ENCODE measurements at regions not wholly inside any gene's neighbourhood (a gene's known extent, or its start where the extent isn't known, plus 50 kb on each side); places are given as distances from the start of the nearest gene placed in this dataset.

DNA sequence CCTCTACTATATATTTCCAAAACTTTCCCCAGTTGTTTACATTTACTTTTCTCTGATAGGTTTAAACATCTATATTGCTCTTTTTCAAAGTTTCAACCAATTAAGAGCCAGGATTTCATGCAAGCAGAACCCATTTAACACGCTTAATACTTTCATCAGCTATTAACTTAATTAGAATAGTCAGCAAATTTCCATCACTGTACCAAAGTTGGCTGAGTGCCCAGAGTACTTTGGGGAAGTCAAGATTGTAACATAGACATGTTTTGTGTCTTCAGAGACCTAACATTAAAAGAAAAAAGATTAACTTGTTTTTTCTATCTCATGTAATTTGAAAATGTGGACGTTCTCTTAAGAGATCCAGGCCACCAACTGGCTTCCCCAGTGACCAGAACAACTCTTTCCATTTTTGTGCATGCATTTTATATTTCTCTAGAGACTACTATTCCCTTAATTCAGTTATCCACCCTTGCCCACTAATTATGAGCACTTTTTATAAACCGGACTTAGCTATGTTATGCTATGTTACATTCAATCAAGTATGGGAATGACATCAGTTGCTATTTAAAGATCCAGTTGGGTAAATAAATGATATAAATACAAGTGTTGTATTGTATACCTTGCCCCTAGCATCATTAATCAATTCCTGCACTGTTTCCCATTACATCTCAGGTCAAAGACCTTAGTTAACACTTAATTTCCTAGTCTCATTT is 478.1 kb upstream of the NMUR2 start:
- TF ChIP-seq POLR2A (IDR thresholded peaks at IDR 0.05; ENCODE audit: low read depth, low read length) (no peak), POLR2AphosphoS5 (IDR thresholded peaks at IDR 0.05; ENCODE audit: low read depth, low read length) (no peak), TAF1 (IDR thresholded peaks at IDR 0.05; ENCODE audit: borderline replicate concordance, low read depth, low read length) (no peak)
